GM21447 (cell line): ENCODE measurements at regions not wholly inside any gene's neighbourhood (a gene's known extent, or its start where the extent isn't known, plus 50 kb on each side); places are given as distances from the start of the nearest gene placed in this dataset.
"Not testable (repeated sequence)": the region's sequence is repeated elsewhere in the genome, so short reads cannot be mapped to it uniquely, and the experiment has no call there.

Source experiments
- ATAC-seq: cut with Tn5 transposase; IDR thresholded peaks from one replicate; pipeline ENCODE4 v1.9.1; 2021; ENCODE audit not compliant: unreplicated experiment

GRCh38 chr11:115606498-115607220 is 102.4 kb upstream of the CADM1 start:
- no peak for ATAC-seq

- ATAC-seq: no peak
Observed at GRCh38 chr11:115605871-115606497, 101.8 kb upstream of the CADM1 start.

GRCh38 chr11:115605397-115605796 is 101.2 kb upstream of the CADM1 start:
- ATAC-seq: not testable (repeated sequence)

GRCh38 chr11:115599125-115599524 is 94.9 kb upstream of the CADM1 start:
- no peak for ATAC-seq

GRCh38 chr11:115598257-115598901 is 94.2 kb upstream of the CADM1 start:
- ATAC-seq: no peak

- no peak for ATAC-seq
Observed at GRCh38 chr11:115591380-115591779, 87.2 kb upstream of the CADM1 start.

- no peak for ATAC-seq
Observed at GRCh38 chr11:115590254-115590653, 86.0 kb upstream of the CADM1 start.

DNA sequence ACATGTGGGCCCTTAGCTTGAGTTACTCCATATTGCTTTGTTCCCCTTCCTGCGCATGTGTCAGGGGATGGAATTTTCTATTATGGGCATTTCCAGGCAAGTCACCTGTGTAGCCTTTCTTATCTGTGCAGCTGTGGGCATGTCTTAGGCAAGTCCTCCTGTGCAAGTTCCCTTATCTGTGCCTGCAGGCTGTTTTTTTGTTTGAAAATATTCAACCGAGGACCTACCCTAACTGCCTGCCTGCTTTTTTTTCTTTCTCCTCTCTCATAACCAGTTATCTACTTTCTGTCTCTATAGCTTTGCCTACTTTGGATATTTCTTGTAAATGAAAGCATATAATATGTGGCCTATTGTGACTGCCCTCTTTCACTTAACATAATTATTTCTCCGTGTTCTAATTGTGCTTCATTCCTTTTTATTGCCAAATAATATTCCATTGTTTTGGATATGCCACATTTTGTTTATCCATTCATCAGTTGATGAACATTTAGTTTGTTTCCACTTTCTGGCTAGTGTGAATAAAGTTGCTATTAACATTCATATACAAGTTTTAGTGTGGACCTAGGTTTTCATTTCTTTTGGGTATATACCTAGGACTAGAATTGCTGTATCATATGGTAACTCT is 83.6 kb upstream of the CADM1 start:
- ATAC-seq: no peak

DNA sequence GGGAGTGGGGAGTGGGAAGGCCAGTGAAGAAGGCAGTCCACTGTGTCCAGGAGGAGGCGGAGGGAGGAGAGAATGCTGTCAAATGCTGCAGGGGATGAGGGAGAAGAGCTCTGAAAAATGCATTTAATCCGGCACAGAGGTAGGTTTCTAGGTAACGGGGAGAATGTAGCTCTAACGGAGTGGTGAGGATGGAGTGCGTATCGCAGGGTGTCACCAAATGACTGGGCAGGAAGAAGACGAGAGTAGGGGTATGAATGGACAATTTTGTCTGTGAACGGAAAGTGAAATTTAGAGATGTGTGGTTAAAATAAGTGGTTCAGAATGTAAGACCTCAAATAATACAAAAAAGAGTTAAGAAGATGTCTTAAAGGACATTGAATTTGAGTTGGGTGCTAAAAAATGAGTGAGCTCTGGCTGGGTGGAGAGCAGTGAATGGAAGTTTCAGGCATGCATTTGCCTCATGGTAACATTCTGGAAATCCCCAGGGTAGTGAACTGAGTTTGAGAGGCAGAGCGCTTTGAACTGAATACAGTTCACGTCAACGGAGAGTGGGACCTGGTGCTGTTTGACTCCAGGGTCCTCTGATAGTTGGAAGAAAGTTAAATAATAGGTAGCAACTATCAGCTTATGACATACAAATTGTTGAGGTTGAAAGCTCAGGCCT is 81.3 kb upstream of the CADM1 start:
- no peak for ATAC-seq

- ATAC-seq: no peak
Observed at GRCh38 chr11:115581871-115582639, 77.8 kb upstream of the CADM1 start.

- ATAC-seq: no peak
Observed at GRCh38 chr11:115580927-115581680, 76.9 kb upstream of the CADM1 start.

DNA sequence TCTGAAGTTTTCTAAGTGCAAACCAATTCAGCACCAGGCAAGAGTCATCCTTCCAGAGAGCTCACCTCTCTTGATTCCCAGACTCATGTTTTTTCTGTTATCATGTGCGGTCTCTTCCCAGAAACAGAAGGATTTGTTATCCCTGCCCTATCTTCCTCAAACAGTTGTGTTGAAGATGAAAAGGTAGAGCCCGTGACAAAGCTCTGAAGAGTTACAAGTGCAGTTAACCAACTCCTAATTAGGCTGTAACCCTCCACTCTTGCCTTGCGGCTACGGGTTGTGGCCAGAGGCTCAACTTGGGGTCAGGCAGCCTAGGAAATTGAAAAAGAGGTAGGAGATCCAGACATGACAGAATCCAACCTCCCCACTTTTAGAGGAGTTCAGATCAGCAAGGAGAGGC is 76.2 kb upstream of the CADM1 start:
- no peak for ATAC-seq

DNA sequence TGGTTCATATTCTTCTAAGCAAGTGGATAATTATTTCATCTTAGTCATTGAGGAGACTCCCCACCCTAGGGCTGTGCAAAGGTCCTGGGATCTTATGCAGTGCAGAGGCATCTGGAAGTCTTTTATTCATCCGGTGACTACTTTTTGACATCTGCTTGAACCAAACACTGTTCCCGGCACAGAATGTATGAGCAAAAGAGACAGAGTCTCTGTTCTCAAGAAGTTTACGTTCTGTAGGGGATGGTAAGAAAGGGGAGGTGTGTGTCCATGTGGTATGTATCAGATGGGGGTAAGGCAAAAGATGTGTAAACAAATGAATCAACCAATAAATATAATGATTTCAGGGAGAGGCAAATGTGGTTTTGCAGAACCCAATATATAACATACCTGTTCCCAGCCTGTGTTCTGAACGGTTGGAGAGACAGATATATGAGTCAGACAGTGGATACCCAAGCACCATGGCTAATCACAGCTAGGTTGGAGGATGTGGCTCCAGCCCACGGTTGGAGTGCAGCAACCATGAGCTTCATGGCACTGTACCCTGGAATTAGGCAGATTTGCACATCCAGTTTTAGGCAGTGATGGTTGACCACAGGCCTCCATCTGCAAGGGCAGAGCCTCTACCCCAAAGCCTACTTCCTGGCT is 75.1 kb upstream of the CADM1 start:
- ATAC-seq: no peak

DNA sequence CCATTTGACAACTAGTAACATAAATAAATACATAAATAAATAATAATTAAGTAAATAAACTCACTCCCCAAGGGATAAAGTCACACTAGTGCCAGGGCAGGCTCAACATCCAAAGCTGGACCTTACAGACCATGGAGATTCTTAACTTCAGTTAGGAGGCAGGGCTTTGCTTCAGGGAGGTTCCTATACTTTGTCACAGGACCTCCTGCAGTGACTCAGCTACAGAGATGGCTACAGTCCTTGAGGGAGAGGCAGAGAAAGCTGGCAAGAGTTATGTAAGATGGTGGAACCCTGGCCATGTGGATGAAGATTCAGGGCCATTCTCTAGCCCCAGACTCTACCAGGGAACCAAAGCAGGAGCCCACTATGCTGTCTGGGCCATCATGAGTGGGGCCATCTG is 74.1 kb upstream of the CADM1 start:
- no peak for ATAC-seq

DNA sequence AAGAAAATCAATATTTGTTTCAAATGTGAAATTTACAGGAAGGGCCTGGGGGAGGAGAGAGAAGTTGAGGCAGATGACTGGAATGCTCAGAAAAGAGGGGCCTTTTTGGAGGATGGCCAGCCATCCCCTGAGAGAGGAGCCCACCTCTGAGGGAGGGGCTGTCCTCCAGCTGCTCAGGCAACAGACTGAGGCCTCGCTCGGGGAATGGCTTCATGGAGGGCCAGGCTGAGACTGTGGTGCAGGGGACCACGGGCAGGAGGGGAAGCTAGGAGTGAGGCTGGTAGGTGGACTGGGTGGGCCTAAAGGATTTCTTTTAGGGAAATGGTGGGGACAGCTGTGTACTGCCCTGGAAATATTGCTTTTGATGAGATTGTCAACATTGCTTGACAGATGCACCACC is 73.5 kb upstream of the CADM1 start:
- no peak for ATAC-seq

- ATAC-seq: no peak
Observed at GRCh38 chr11:115576606-115577380, 72.6 kb upstream of the CADM1 start.

GRCh38 chr11:115572551-115572950 is 68.3 kb upstream of the CADM1 start:
- ATAC-seq: no peak

DNA sequence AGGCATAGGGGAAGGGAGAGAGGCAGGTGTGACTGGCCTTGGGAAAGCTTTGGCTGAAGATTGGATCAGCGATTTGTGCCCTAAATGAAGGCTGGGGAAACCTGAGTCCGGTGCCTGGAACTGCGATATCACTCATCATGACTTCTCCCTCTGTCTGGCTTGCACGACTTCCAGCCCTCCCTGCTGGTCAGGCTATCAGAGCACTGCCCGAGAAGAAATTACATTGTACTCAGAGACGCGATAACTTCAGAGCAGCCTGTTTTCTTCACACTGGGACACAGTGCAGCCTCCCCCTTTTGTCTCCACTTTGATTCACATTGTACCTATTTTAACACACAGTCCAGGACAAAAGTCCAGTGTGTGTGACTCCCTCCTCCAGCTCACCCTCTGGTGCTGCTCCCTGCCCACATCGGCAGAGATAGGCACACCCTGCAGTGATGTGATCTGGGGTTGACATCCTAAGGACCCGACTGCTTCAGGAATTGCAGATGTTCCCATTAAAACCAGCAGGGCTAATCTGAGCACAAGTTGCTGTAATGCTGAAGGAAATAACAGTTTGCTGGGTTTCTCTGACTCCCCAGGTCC is 62.1 kb upstream of the CADM1 start:
- no peak for ATAC-seq
